ENCODE measurements at regions not wholly inside any gene's neighbourhood (a gene's known extent, or its start where the extent isn't known, plus 50 kb on each side); places are given as distances from the start of the nearest gene placed in this dataset.
"Not testable (repeated sequence)": the region's sequence is repeated elsewhere in the genome, so short reads cannot be mapped to it uniquely, and the experiment has no call there.

DNA sequence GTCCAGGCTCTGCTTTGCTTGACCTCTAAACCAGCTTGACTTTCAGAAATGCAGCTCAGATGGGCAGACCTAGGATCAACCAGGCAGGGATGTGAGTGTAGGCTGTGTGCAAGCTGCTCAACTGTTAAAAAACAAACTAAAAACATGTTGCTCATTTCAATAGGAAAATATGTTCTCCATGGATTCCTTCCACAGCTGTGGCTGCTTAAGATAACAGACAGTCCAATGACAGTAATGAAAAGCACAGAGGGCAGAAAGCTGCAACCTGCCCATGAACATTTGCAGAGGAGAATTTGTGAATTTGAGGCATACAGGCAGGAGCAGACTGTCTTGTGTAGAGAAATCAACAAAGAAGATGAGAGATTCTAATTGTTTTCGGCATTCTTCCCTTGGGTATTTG lies 534.2 kb downstream of the CCSER2 start:
- no peak for DNase-seq

DNA sequence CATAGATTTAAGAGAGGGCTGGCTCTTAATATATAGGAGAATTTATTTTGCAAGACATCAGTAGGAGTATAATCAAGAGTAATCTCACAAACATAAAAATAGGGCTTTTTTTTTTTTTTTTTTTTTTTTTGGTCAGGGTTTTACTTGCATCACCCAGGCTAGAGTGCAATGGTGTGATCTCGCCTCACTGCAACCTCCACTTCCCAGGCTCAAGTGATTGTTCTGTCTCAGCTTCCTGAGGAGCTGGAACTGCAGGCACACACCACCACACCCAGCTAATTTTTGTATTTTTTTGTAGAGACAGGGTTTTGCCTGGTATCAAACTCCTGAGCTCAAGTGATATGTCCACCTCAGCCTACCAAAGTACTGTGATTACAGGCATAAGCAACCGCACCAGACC lies 535.3 kb downstream of the CCSER2 start:
- DNase-seq: no peak

DNA sequence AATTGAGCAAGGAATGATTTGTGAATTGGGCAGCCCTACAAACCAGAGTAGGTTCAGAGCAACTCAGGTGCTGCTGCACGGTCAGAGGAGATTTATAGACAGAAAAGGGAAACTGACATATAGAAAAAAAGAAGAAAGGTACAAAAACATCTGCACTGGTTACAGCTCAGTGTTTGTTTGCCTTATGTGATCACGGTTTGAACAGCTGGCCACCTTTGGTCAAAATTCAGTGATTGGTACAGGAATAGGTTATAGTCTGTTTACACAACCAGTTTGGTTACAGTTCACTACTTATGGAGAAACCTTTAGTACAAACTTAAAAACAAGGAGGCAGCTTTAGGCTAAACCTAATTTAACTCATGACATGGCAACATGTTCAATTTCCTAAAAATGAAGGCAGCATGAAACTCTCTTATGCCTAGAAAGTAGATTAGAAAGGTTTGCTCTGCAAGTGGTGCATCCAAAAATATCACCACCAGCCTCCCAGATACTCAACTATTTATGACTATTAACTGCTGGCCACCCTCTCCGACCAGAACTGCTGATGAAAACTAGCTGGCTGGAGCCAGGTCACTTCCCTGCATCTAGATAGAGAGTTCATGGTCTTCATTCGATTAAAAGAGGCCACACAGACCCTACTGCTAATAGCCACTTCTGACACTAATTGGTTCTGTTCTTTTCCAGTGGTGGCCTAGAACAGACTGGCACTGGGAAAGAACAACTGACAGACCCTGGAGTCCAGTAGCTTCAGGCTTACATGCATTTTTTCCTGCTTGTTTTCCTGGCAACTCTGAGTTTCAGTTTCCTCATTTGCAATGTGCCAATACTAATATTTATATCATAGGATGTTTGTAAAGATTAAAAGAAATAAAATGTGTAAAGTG lies 548.0 kb downstream of the CCSER2 start:
- no peak for DNase-seq

DNA sequence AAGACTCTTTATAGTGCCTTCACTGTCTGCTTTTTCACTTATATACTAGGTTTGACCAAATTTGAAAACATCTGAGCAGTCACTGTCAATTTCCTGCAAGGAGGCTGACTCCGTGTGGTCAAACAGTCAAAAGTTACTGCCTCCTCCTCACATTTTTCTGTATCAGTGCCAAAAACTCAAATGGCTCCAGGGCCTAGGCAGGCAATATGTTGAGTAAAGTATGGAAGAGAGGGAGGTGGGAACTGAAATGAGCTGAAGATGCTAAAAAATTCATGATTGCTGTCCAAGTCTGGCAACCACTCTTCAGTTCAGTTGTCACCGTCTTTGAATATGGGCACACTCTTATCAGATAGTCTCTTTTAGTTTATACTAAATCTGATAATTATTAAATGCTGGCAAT lies 551.6 kb downstream of the CCSER2 start:
- DNase-seq: no peak

DNA sequence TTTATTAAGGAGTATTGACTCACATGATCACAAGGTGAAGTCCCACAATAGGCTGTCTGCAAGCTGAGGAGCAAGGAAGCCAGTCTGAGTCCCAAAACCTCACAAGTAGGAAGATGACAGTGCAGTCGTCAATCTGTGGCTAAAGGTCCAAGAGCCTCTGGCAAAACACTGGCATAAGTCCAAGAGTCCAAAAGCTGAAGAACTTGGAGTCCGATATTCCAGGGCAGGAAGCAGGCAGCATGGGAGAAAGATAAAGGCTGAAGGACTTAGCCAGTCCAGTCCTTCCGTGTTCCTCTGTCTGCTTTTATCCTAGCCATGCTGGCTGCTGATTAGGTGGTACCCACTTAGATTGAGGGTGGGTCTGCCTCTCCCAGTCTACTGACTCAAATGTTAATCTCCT lies 553.3 kb downstream of the CCSER2 start:
- not testable (repeated sequence) for DNase-seq

DNA sequence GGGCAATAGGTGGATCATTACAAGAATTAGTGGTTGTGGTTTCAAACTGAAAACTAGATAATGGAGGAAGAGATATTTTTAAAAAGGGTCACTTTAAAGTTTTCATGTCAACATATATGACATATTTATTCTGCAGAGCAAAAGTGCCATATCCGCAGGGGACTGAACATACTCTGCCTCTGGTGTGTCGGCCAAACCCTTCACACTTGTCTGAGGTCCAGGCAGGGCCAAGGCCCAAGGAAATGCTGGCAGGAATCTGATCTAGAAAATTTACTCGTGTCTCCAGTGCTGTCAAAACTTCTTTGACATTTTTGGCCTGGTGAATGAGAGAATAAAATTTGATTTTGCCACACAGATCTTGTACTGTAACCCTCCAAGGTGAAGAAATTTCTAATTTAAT lies 562.3 kb downstream of the CCSER2 start:
- no peak for DNase-seq

DNA sequence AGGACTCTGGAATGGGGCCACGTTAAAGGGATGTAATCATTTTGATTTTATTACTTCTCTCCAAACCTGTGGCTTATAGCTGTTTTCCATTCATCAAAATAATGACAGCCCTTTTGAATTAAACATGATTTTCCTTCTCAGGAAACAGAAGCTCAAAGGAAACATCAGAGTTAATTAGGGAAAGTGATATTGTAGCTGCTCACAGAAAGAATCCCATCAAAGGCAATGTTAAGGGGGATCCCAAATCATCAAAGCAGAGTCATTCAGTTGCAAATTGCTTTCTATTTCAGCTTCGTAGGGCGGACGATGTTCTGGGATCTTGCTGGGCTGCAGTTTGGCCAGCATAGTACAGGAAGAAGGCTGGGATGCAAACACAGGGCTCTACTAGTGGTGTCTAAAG lies 563.2 kb downstream of the CCSER2 start:
- no peak for DNase-seq

DNA sequence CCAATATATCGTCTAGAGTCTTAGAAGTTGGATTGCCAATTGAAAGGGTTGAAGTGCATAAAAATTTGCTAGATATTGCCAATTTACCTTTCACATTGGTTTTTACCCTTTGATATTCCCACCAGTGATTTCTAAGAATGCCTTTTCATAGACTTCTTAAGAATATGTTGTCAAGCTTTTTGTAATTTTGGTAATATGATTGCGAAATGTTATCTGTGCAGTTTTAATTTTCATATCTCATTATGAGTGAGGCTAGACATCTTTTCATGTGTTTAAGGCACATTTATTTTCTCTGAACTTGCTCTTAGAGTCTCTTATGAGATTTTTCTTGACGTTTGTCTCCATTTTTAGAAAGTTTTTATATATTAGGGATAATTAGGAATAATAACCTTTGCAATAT lies 567.2 kb downstream of the CCSER2 start:
- DNase-seq: no peak

DNA sequence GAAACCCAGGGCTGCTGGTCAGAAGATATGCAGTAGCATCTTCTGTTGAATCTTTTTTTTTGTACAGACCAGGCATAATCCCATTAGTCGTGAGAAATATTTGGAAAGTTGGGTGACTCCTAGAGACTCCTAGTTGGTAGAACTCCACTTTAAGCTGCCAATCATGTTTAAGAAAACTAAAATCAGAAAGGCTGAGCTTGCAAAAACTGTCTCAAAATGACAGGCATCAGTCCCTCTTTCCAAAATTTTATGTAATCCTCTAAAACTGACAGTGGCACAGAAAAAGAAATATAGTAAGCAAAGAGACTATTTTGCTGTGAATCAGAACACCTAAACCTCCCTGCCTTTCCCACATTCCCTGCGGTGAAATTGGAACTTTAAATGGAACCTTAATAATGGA lies 568.5 kb downstream of the CCSER2 start:
- no peak for DNase-seq

DNA sequence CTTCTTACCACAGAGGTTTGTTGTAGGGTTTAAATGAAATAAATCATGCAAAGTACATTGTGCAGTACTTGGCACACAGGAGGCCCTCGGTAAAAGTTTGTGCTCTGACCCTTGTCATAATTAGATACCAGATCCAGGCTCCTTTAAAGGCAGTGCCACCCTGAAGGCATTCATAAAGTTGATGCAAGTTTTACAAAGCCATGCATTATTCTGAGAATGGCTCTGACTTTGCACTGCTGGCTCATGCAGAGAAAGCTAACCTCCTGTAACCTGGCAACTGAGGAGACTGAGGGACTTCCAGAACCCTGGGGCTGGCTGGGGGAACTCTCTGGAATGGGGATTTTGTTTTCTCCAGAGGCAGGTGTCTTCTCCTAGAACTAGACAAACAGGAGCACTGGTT lies 570.9 kb downstream of the CCSER2 start:
- DNase-seq: no peak

DNA sequence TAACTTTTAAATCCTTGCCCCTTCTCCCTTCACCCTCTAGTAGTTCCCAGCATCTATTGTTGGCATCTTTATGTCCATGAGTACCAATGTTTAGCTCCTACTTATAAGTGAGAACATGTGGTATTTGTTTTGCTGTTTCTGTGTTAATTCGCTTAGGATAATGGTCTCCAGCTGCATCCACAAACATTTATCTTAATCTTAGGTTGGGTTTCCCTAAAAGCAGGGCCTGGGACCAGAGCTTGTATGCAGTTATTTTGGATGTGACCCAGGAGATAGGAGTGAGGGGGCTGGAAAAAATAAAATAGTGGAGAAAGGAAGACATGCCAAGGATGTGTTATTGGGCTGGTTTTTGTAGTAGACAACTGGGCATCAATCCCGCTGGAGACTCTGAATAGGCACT lies 571.8 kb downstream of the CCSER2 start:
- no peak for DNase-seq

DNA sequence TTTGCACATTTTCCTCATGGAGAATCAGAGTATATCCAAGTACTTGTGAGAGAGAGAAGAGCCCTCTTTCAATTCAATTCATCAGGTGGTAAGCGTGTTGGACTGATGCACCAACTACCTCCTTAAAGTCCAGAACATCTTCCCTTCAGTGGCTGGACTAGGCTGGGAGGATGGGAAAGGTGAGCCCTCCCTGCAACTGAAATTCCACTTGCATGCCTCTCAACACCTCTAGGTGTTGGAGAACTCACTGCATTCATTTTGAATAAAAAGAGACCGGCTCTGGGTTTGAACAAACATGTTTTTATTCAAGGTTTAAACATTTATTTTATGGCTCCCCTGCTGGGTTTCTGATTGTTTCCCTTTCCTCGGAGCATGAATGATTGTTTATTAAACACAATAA lies 573.5 kb downstream of the CCSER2 start:
- no peak for DNase-seq

DNA sequence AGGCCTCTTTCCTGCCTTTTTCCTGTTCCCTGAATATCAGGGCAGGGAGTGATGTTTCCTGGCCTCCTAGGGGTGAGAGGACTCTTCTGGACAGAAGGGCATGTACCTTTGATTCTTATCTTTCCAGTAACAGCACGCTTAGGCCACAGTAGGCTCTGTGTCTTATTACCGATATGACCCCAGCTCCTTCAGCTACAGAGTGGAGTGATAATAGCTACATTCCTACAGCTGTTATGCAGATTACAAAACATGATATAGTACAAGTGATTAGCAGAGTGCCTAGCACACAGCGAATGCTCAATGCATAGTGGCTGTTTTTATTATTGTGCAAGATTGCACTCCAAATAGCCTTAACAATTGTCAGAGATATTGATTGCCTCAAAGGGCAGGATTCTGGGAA lies 574.2 kb downstream of the CCSER2 start:
- DNase-seq: no peak

DNA sequence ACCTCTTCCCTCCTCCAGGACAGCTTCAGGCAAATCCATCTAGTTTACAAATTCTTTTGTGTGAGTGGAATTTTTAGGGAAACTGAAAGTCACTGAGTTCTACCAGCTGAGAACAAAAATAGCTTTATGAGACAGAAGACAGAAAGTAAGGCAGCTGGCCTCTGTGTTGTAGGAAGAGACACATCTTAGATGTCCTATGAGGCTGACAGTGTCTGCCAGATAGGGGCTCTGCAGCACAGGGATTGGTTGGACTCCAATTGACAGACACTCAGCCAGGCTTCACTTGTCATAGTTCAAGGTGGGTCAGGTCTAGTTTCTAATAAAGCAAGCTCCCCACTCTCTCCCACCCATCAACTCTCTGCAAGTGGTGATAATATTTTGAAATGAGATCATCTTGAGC lies 574.9 kb downstream of the CCSER2 start:
- no peak for DNase-seq

DNA sequence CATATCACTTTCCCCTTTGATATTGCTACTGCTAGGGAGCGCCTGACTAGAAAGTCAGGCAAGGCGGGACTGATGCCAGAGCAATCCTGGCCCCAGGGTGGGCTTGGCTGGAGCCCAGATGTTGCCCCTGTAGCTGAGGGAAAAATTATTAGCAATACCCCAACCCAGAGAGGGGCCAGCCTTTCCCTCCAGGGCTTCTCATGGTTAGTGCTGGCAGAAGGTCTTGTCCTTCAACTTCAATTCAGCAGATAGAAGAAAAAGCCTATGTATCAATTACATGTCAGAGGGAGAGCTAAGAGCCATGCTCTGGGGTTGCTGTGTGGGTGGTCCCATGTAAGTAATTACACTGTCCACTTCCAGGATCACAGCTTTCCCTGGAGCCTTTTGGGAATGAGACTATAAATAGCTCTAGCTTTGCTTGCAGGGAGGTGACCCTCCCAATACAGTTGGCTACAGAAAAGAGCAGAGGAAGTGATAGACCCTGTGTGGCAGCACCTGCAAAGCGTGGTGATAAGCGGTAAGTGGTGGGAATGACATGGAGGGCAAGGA lies 579.1 kb downstream of the CCSER2 start:
- DNase-seq: no peak

DNA sequence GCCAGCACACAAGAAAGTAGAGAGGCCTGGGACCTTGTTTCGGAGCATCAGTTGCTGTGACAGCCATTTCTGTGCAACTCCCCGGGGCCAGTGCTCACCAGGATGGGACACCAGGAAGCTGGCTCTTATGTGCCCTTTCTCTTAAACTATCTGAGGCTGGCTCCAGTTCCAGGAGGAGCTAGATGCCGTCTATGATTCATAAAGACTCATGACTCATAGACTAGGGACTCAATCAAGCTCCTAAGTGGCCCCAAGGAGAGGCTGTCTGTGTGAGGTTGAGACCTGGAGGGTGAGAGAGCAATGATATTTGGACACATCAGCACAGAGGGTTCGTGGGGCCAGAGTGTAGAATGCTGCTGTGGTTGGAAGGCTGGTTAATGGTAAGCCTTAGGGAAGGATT lies 580.1 kb downstream of the CCSER2 start:
- DNase-seq: no peak

DNA sequence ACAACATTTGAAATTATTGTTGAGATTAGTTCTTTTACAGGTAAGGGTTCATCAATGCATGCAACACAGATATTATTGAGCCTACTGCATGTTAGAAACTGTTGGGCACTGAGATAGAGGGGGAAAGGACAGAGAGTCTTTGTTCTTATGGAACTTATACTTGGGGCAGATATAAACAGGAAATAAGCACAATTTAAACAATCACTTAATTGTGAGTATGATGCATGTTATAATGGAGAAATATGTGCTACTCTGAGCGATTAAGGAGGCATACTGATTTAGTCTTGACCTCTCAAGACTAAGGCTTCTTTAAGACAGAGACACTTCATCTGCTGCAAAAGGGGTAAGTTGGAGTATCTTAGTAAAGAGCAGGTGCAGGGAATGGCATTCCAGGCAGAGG lies 593.3 kb downstream of the CCSER2 start:
- DNase-seq: no peak

DNA sequence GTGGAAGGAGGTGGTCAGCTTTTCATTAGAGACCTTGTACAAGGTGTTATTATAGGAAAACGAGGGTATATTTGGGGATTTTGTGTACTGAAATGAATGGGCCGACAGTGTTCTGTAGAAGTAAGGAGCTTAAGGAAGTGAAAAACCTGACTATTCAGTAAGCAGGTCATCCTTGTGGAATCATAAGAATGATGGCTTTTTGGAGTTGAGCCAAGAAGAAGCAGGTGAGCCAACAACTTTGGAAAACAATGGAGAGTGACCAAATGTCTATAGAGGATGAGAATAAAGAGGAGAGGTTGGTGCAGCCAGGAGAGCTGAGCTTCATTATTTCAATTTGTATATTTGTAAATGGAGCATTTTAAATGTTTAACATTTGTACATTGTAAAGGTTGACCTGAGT lies 595.7 kb downstream of the CCSER2 start:
- DNase-seq: no peak

DNA sequence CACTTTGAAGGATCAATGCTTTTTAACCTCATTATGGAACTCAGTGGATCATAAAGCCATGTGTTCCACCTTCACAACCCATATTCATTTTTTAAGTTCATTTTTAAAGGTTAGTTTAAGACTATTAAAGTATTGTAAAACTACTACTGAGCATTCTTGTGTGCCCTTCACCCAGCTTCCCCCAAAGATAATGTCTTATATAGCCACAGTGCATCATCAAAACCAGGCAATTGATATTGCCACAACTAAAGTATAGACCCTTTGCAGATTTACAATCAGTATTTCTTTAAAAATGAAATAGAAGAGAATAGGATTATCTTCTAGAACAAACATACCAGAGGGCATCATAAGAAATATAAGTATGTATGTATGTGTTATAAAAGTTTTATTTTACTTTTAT lies 597.1 kb downstream of the CCSER2 start:
- DNase-seq: no peak

DNA sequence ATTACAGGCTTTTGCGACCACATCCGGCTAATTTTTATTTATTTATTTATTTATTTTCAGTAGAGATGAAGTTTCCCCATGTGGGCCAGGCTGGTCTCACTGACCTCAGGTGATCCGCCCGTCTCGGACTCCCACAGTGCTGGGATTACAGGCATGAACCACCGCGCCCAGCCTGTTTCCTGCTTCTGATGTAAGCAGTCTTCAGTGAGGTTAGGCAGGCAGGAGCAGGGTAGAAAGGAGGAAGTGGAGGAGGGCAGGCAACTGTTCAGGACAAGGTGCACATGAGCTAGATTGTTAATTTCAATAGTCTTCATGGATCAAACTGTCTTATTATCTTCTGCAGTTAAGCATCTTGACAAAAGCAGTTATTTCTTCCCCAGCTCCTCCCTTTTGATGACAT lies 605.0 kb downstream of the CCSER2 start:
- DNase-seq: no peak

DNA sequence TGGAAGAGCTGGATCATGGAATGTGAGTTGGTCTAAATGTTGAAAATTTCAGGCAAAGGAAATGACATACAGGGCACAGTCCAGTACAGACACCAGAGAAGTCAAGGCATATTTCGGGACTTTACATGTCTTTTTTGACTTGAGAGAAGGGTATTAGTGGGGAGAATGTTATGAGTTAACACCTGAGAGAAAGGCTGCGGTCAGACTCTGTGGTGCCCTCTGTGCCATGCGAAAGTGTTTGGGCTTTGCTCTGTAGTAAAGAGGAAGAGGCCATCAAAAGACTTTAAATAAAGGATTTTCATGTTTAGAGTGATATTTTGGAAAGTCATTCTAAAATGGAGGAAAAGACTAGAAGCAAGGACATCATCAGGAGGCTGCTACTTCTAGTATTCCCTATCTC lies 607.4 kb downstream of the CCSER2 start:
- no peak for DNase-seq

DNA sequence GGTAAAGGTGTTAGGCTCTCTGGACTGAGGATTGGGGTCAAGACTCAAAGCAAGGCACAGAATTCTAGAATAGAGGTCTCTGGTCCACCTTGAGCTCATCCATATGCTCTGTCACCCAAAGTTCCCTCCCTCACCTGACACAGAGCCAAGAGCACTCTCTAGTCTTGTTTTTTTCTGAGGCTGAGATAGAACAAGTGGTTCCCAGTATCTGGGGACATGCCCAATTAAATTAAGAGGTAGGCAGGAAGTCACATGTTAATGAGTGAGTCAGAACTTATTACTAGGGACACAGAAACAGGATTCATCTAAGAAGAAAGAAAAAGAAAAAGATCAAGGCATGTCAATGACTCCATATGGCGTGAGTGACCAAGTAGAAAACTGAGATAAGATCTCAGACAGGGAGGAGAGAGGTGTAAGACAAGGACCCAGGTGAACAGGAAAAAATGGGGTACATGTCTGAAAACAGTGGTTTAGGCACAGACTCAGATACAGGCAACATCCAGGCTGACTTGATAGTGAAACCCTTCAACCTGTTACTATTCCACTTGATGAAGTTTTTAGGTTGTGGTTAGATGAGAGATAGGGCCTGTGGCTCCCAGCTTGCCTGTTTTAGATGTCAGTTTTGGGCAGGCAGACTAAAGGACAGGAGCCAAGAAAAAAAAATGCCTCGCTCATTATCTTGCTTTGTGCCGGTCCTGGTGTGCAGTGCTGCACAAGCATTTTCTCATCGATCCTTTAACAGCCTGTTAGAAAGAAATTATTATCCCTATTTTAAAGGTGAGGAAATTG lies 609.9 kb downstream of the CCSER2 start:
- DNase-seq: no peak

DNA sequence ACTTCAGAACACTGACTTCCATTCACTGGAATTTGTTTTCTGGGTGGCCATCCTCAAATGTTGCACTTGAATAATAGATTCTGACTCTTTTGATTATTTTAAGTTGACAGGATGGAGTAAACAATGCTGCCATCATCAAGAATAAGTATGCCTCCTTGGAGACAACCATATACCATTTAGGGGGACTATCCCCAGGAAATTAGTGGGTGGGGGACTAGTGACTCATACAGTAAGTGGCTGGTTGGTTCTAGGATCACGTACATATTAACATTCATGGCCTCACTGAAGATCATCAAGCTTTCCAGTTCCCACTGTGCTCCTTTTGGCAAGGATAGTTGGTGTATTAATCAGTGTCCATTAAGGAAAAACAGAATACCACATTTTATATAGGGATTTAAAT lies 615.2 kb downstream of the CCSER2 start:
- no peak for DNase-seq

DNA sequence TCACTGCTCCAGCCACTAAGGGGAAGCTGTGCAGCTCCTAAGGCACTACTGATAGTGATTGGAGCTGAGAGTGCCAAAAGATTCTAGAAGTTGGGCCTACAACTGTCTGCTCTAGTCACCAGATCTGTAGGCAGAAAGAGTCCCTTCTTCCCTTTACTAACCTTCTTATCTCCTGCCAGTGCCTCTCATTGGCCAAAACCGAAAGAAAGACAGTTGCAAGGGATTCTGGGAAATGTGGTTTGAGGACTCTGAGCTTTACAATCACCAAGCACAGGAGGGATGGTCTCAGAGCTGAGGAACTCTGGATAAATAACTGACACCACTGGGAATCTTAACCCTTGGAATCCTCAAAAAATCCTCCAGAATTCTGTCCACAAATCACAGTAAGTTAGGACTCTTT lies 615.8 kb downstream of the CCSER2 start:
- no peak for DNase-seq
